H9 (cell line): ENCODE measurements at regions not wholly inside any gene's neighbourhood (a gene's known extent, or its start where the extent isn't known, plus 50 kb on each side); places are given as distances from the start of the nearest gene placed in this dataset.

Experiments
- DNase-seq: peaks from one replicate; pipeline ENCODE4 v3.0.0-alpha.2; 2017
- H2AFZ ChIP-seq: one replicate; pipeline ENCODE4 v1.6.1; 2013; ENCODE audit warnings: mild to moderate bottlenecking, low read length, control low read depth, moderate library complexity
- H2AK5ac ChIP-seq: 2 replicates; pipeline ENCODE4 v1.6.1; 2013; ENCODE audit warnings: low read length, control low read depth, mixed read lengths; ENCODE audit not compliant: insufficient read length
- H2BK120ac ChIP-seq: one replicate; pipeline ENCODE4 v1.6.1; 2013; ENCODE audit warnings: low read depth, mild to moderate bottlenecking, low read length, control low read depth, inconsistent platforms; ENCODE audit not compliant: poor library complexity, severe bottlenecking
- H2BK12ac ChIP-seq: 2 replicates; pipeline ENCODE4 v1.6.1; 2013; ENCODE audit warnings: low read length, control low read depth, mixed read lengths, low read depth; ENCODE audit not compliant: insufficient read length
- H2BK15ac ChIP-seq: 2 replicates; pipeline ENCODE4 v1.6.1; 2013; ENCODE audit warnings: low read depth, low read length, control low read depth
- H2BK20ac ChIP-seq: one replicate; pipeline ENCODE4 v1.6.1; 2013; ENCODE audit warnings: low read depth, mild to moderate bottlenecking, low read length, control low read depth, inconsistent platforms; ENCODE audit not compliant: poor library complexity, severe bottlenecking
- H2BK5ac ChIP-seq: 2 replicates; pipeline ENCODE4 v1.6.1; 2013; ENCODE audit warnings: low read length, control low read depth, mixed read lengths; ENCODE audit not compliant: insufficient read length
- H3K14ac ChIP-seq: 2 replicates; pipeline ENCODE4 v1.6.1; 2013; ENCODE audit warnings: low read length, control low read depth; ENCODE audit not compliant: insufficient read depth
- H3K18ac ChIP-seq: 2 replicates; pipeline ENCODE4 v1.6.1; 2013; ENCODE audit warnings: low read depth, mild to moderate bottlenecking, mixed read lengths, low read length, control low read depth; ENCODE audit not compliant: insufficient read length
- H3K23ac ChIP-seq: 2 replicates; pipeline ENCODE4 v1.6.1; 2013; ENCODE audit warnings: low read length, control low read depth, mixed read lengths, low read depth; ENCODE audit not compliant: insufficient read length
- H3K23me2 ChIP-seq: 2 replicates; pipeline ENCODE4 v1.6.1; 2013; ENCODE audit warnings: low read depth, mild to moderate bottlenecking, mixed read lengths, low read length, control low read depth; ENCODE audit not compliant: insufficient read length, poor library complexity, severe bottlenecking
- H3K27ac ChIP-seq: 2 replicates; pipeline ENCODE4 v1.5.1; 2013; ENCODE audit warnings: low read length, control low read depth, mixed read lengths, low read depth; ENCODE audit not compliant: insufficient read length
- H3K27me3 ChIP-seq: 2 replicates; pipeline ENCODE4 v1.6.1; 2013; ENCODE audit warnings: low read length, control low read depth, inconsistent platforms; ENCODE audit not compliant: insufficient read depth
- H3K4ac ChIP-seq: 2 replicates; pipeline ENCODE4 v1.6.1; 2013; ENCODE audit warnings: low read depth, mild to moderate bottlenecking, control low read depth, inconsistent platforms, low read length, moderate library complexity
- H3K4me1 ChIP-seq: 2 replicates; pipeline ENCODE4 v1.6.1; 2013; ENCODE audit warnings: low read length, control low read depth, inconsistent platforms; ENCODE audit not compliant: insufficient read depth
- H3K4me2 ChIP-seq: 2 replicates; pipeline ENCODE4 v1.6.1; 2013; ENCODE audit warnings: low read length, control low read depth, mixed read lengths; ENCODE audit not compliant: insufficient read length, insufficient read depth
- H3K56ac ChIP-seq: 2 replicates; pipeline ENCODE4 v1.6.1; 2013; ENCODE audit warnings: low read depth, mild to moderate bottlenecking, mixed read lengths, low read length, control low read depth; ENCODE audit not compliant: insufficient read length
- H3K79me1 ChIP-seq: 2 replicates; pipeline ENCODE4 v1.6.1; 2013; ENCODE audit warnings: low read depth, mild to moderate bottlenecking, moderate library complexity, low read length, control low read depth, inconsistent platforms; ENCODE audit not compliant: insufficient read depth, poor library complexity, severe bottlenecking
- H3K79me2 ChIP-seq: 2 replicates; pipeline ENCODE4 v1.6.1; 2013; ENCODE audit warnings: low read length, control low read depth, inconsistent platforms; ENCODE audit not compliant: insufficient read depth
- H3K9ac ChIP-seq: 2 replicates; pipeline ENCODE4 v1.6.1; 2013; ENCODE audit warnings: low read length, control low read depth, mixed read lengths; ENCODE audit not compliant: insufficient read length; ENCODE audit errors: extremely low read depth
- H3K9me3 ChIP-seq: one replicate; pipeline ENCODE4 v1.6.1; 2013; ENCODE audit warnings: low read depth, low read length, inconsistent platforms; ENCODE audit not compliant: control insufficient read depth
- H3T11ph ChIP-seq: one replicate; pipeline ENCODE4 v1.6.1; 2013; ENCODE audit warnings: mild to moderate bottlenecking, low read length, control low read depth, inconsistent platforms
- H4K20me1 ChIP-seq: one replicate; pipeline ENCODE4 v1.6.1; 2013; ENCODE audit not compliant: control insufficient read depth, insufficient read length, insufficient read depth
- H4K5ac ChIP-seq: 2 replicates; pipeline ENCODE4 v1.6.1; 2013; ENCODE audit warnings: low read depth, mild to moderate bottlenecking, mixed read lengths, low read length, control low read depth; ENCODE audit not compliant: insufficient read length
- H4K8ac ChIP-seq: replicated peaks from 2 replicates; pipeline ENCODE4 v1.6.1; 2013; ENCODE audit warnings: low read length, control low read depth, mixed read lengths, low read depth; ENCODE audit not compliant: insufficient read length
- H4K91ac ChIP-seq: 2 replicates; pipeline ENCODE4 v1.6.1; 2013; ENCODE audit warnings: low read depth, mild to moderate bottlenecking, moderate library complexity, mixed read lengths, low read length, control low read depth; ENCODE audit not compliant: insufficient read length
- H3K27ac Mint-ChIP-seq, 3 experiments: 2 replicates in 2 of 3; 3 replicates in 1 of 3; pipeline ENCODE4 v1.8.0; 2020 to 2021; ENCODE audit warnings: mixed read lengths in 3 of 3, mild to moderate bottlenecking in 1 of 3, moderate library complexity in 1 of 3
- H3K27me3 Mint-ChIP-seq: 2 replicates; pipeline ENCODE4 v1.8.0; 2021; ENCODE audit warnings: low read depth, mild to moderate bottlenecking, moderate library complexity, mixed read lengths
- H3K36me3 Mint-ChIP-seq, 3 experiments: 2 replicates in 2 of 3; 3 replicates in 1 of 3; pipeline ENCODE4 v1.8.0; 2020 to 2021; ENCODE audit warnings: low read depth in 3 of 3, mixed read lengths in 3 of 3; ENCODE audit not compliant: insufficient read depth in 1 of 3
- H3K4me1 Mint-ChIP-seq, 2 experiments: 2 replicates each; pipeline ENCODE4 v1.8.0; 2020; ENCODE audit warnings: mixed read lengths in 2 of 2
- H3K4me3 Mint-ChIP-seq, 2 experiments: 2 replicates in 1 of 2; 3 replicates in 1 of 2; pipeline ENCODE4 v1.8.0; 2020 to 2021; ENCODE audit warnings: mild to moderate bottlenecking in 2 of 2, mixed read lengths in 2 of 2, moderate library complexity in 1 of 2
- H3K9me3 Mint-ChIP-seq, 2 experiments: 2 replicates in 1 of 2; 3 replicates in 1 of 2; pipeline ENCODE4 v1.8.0; 2020; ENCODE audit warnings: mild to moderate bottlenecking in 2 of 2, mixed read lengths in 2 of 2, moderate library complexity in 1 of 2
- WGBS: extraction: QIAGEN DNeasy Blood & Tissue Kit; methylation state at CpG from one replicate; pipeline ENCODE4 v1.1.7; 2013; ENCODE audit warnings: missing lambda C conversion rate, low lambda C conversion rate, mixed read lengths; ENCODE audit not compliant: insufficient read length; ENCODE audit errors: extremely low coverage; 5-methylcytosine and 5-hydroxymethylcytosine counted together
- TF ChIP-seq, protein P1 (sequence below): fragments of 200-600 bp; sonication (generic); conservative IDR thresholded peaks from 3 replicates; pipeline ENCODE4 v1.8.0; 2021; ENCODE audit warnings: antibody characterized with exemption, mild to moderate bottlenecking

- Histone ChIP-seq H3K9ac (no peak overlapping the region), H3K4me2 (no peak overlapping the region), H3K14ac (no peak overlapping the region), H2BK15ac (no peak overlapping the region), H3K4ac (no peak overlapping the region), H3T11ph (no peak overlapping the region), H2BK12ac (no peak overlapping the region), H2AFZ (no peak overlapping the region), H4K91ac (no peak overlapping the region), H3K56ac (no peak overlapping the region), H3K4me1 (peaks cover 7% of the 10 kb centered on the region; the same call in 1 of the 2 replicates), H3K23ac (no peak overlapping the region), H2BK120ac (no peak overlapping the region), H4K20me1 (no peaks in the 10 kb centered on the region), H3K27ac (no peak overlapping the region), H2AK5ac (no peak overlapping the region), H3K23me2 (no peaks in the 10 kb centered on the region), H4K8ac (no peak overlapping the region), H3K27me3 (no peaks in the 10 kb centered on the region), H4K5ac (no peak overlapping the region), H3K79me2 (no peaks in the 10 kb centered on the region), H3K79me1 (no peaks in the 10 kb centered on the region), H2BK5ac (no peak overlapping the region), H3K9me3 (no peaks in the 10 kb centered on the region), H2BK20ac (no peak overlapping the region), H3K18ac (no peak overlapping the region)
- H3K27ac Mint-ChIP-seq: no peak overlapping the region
- no peak for DNase-seq
- WGBS: no CpG with 5 or more reads among the region's 4 CpGs
- peaks cover 17 to 20% of the 10 kb centered on the region in 2 experiments for H3K4me1 Mint-ChIP-seq
- TF ChIP-seq, protein P1, sequence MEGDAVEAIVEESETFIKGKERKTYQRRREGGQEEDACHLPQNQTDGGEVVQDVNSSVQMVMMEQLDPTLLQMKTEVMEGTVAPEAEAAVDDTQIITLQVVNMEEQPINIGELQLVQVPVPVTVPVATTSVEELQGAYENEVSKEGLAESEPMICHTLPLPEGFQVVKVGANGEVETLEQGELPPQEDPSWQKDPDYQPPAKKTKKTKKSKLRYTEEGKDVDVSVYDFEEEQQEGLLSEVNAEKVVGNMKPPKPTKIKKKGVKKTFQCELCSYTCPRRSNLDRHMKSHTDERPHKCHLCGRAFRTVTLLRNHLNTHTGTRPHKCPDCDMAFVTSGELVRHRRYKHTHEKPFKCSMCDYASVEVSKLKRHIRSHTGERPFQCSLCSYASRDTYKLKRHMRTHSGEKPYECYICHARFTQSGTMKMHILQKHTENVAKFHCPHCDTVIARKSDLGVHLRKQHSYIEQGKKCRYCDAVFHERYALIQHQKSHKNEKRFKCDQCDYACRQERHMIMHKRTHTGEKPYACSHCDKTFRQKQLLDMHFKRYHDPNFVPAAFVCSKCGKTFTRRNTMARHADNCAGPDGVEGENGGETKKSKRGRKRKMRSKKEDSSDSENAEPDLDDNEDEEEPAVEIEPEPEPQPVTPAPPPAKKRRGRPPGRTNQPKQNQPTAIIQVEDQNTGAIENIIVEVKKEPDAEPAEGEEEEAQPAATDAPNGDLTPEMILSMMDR: no peak
- no peaks in the 10 kb centered on the region for H3K9me3 Mint-ChIP-seq
- H3K4me3 Mint-ChIP-seq: no peak overlapping the region
- H3K27me3 Mint-ChIP-seq: no peaks in the 10 kb centered on the region
- H3K36me3 Mint-ChIP-seq: no peaks in the 10 kb centered on the region
Observed at GRCh38 chr4:111204797-111205196, 581.9 kb upstream of the PITX2 start.
